Keratinocyte (primary cell): ENCODE measurements at regions not wholly inside any gene's neighbourhood (a gene's known extent, or its start where the extent isn't known, plus 50 kb on each side); places are given as distances from the start of the nearest gene placed in this dataset.

ENCODE experiments used
- DNase-seq: peaks from one replicate; pipeline ENCODE4 v3.0.0-alpha.2; 2011; ENCODE audit warnings: low read depth, missing footprints, low spot score
- FAIRE-seq: peaks from 2 replicates; lab custom pipeline; 2011; peaks lifted over from hg19 to GRCh38; lab: Jason Lieb, UNC
- H2AFZ ChIP-seq: 2 replicates; pipeline ENCODE4 v1.6.0; 2012; ENCODE audit warnings: low read length, control low read depth, inconsistent platforms; ENCODE audit not compliant: control insufficient read depth
- H3K27ac ChIP-seq: 2 replicates; pipeline ENCODE4 v1.5.1; 2011; ENCODE audit warnings: low read length; ENCODE audit not compliant: control insufficient read depth, insufficient read depth
- H3K27me3 ChIP-seq: 3 replicates; pipeline ENCODE4 v1.6.0; 2011; ENCODE audit warnings: low read length; ENCODE audit not compliant: control insufficient read depth, insufficient read depth; ENCODE audit errors: extremely low read depth
- H3K36me3 ChIP-seq, 2 experiments: 2 replicates in 1 of 2; 3 replicates in 1 of 2; pipeline ENCODE4 v1.5.1; 2011; ENCODE audit warnings: low read length in 2 of 2, mild to moderate bottlenecking in 1 of 2; ENCODE audit not compliant: control insufficient read depth in 2 of 2, insufficient read depth in 2 of 2; ENCODE audit errors: extremely low read depth in 1 of 2
- H3K4me1 ChIP-seq: 3 replicates; pipeline ENCODE4 v1.5.1; 2011; ENCODE audit warnings: low read length; ENCODE audit not compliant: control insufficient read depth, insufficient read depth; ENCODE audit errors: extremely low read depth
- H3K4me2 ChIP-seq: 3 replicates; pipeline ENCODE4 v1.6.0; 2011; ENCODE audit warnings: low read depth, low read length; ENCODE audit not compliant: control insufficient read depth, insufficient read depth; ENCODE audit errors: extremely low read depth
- H3K4me3 ChIP-seq, 3 experiments: fragments of 200-600 bp in 1 of 3; sonication (generic) in 1 of 3; 2 replicates in 2 of 3; 3 replicates in 1 of 3; pipeline ENCODE4 v1.5.1; 2011 to 2016; ENCODE audit warnings: low read length in 3 of 3, mild to moderate bottlenecking in 3 of 3, control low read depth in 2 of 3, inconsistent platforms in 1 of 3, low read depth in 1 of 3, mixed read lengths in 1 of 3, mixed run types in 1 of 3, moderate library complexity in 1 of 3; ENCODE audit not compliant: control insufficient read depth in 2 of 3, insufficient read depth in 2 of 3; ENCODE audit errors: extremely low read depth in 1 of 3
- H3K79me2 ChIP-seq: 2 replicates; pipeline ENCODE4 v1.6.0; 2012; ENCODE audit warnings: low read length; ENCODE audit not compliant: control insufficient read depth, insufficient read depth
- H3K9ac ChIP-seq: 3 replicates; pipeline ENCODE4 v1.6.0; 2011; ENCODE audit warnings: low read length; ENCODE audit not compliant: control insufficient read depth, insufficient read depth; ENCODE audit errors: extremely low read depth
- H3K9me1 ChIP-seq: 3 replicates; pipeline ENCODE4 v1.6.0; 2011; ENCODE audit warnings: low read length; ENCODE audit not compliant: control insufficient read depth, insufficient read depth; ENCODE audit errors: extremely low read depth
- H3K9me3 ChIP-seq: 2 replicates; pipeline ENCODE4 v1.5.1; 2012; ENCODE audit warnings: low read depth, low read length; ENCODE audit not compliant: control insufficient read depth
- H4K20me1 ChIP-seq: 3 replicates; pipeline ENCODE4 v1.6.0; 2011; ENCODE audit warnings: low read length; ENCODE audit not compliant: control insufficient read depth, insufficient read depth; ENCODE audit errors: extremely low read depth
- CTCF ChIP-seq, 3 experiments: IDR thresholded peaks in 1 of 3; conservative IDR thresholded peaks in 1 of 3; optimal IDR thresholded peaks in 1 of 3; 2 replicates in 2 of 3; 3 replicates in 1 of 3; pipeline versions ENCODE3 to v1.5.1; 2011; ENCODE audit warnings: low read length in 3 of 3, mild to moderate bottlenecking in 3 of 3, moderate library complexity in 2 of 3, control low read depth in 1 of 3, inconsistent platforms in 1 of 3; ENCODE audit not compliant: insufficient read depth in 2 of 3; ENCODE audit errors: extremely low read depth in 1 of 3
- EZH2 ChIP-seq: IDR thresholded peaks from one replicate; pipeline ENCODE4 v1.6.1; 2012; ENCODE audit warnings: inconsistent platforms, mild to moderate bottlenecking, low read length, moderate library complexity
- dilution Hi-C: fragments of 300-500 bp; cut with MboI; formaldehyde crosslinking; loops from one replicate; pipeline ENCODE4 v1.7.0; 2020; ENCODE audit warnings: low sequenced_read_pairs; ENCODE audit not compliant: extremely low pct_ligation_motif_present

GRCh38 chr4:141464366-141464765 is 172.0 kb upstream of the IL15 start:
- dilution Hi-C loops: no loop called here
- FAIRE-seq (no peak), DNase-seq (no peak)
- Histone ChIP-seq H4K20me1 (no peaks in the 10 kb centered on the region), H3K36me3 (no peaks in the 10 kb centered on the region), H3K4me3 (no peak overlapping the region), H3K27me3 (no peaks in the 10 kb centered on the region), H3K79me2 (no peaks in the 10 kb centered on the region), H3K9ac (no peak overlapping the region), H3K9me1 (no peaks in the 10 kb centered on the region), H2AFZ (no peak overlapping the region), H3K4me1 (peaks cover 7% of the 10 kb centered on the region), H3K27ac (no peak overlapping the region), H3K9me3 (no peaks in the 10 kb centered on the region), H3K4me2 (no peak overlapping the region)
- TF ChIP-seq EZH2 (no peak), CTCF (optimal IDR thresholded peaks at IDR 0.05 in 1 of 3, IDR thresholded peaks at IDR 0.05 in 1 of 3, conservative IDR thresholded peaks at IDR 0.05 in 1 of 3; ENCODE audit: extremely low read depth in 1 of 3, insufficient read depth in 2 of 3, low read length in 3 of 3) (no peak)

- FAIRE-seq: no peak
Measured at GRCh38 chr4:141465171-141465570, 171.2 kb upstream of the IL15 start.

More at GRCh38 chr4:141465171-141465570, 171.2 kb upstream of the IL15 start:
- Histone ChIP-seq H3K27me3 (no peaks in the 10 kb centered on the region), H3K4me3 (no peak overlapping the region), H2AFZ (no peak overlapping the region), H3K36me3 (no peaks in the 10 kb centered on the region), H3K79me2 (no peaks in the 10 kb centered on the region), H4K20me1 (no peaks in the 10 kb centered on the region), H3K27ac (no peak overlapping the region), H3K9ac (no peak overlapping the region), H3K9me3 (no peaks in the 10 kb centered on the region), H3K4me2 (no peak overlapping the region), H3K4me1 (peaks cover 6% of the 10 kb centered on the region), H3K9me1 (no peaks in the 10 kb centered on the region)
- dilution Hi-C loops: no loop called here
- no peak for DNase-seq
- TF ChIP-seq CTCF (optimal IDR thresholded peaks at IDR 0.05 in 1 of 3, IDR thresholded peaks at IDR 0.05 in 1 of 3, conservative IDR thresholded peaks at IDR 0.05 in 1 of 3; ENCODE audit: extremely low read depth in 1 of 3, insufficient read depth in 2 of 3, low read length in 3 of 3) (no peak), EZH2 (no peak)
